Hepatocyte (in vitro differentiated cells): ENCODE measurements at regions not wholly inside any gene's neighbourhood (a gene's known extent, or its start where the extent isn't known, plus 50 kb on each side); places are given as distances from the start of the nearest gene placed in this dataset.
"Not testable (repeated sequence)": the region's sequence is repeated elsewhere in the genome, so short reads cannot be mapped to it uniquely, and the experiment has no call there.

ENCODE experiments used
- DNase-seq: peaks from one replicate; pipeline ENCODE4 v3.0.0-alpha.2; 2016; ENCODE audit warnings: low spot score
- H2AFZ ChIP-seq: fragments of 200-600 bp; sonication (generic); 2 replicates; pipeline ENCODE4 v1.6.0; 2016; ENCODE audit warnings: antibody characterized with exemption, mild to moderate bottlenecking
- H3K27ac ChIP-seq: fragments of 200-600 bp; sonication (generic); 2 replicates; pipeline ENCODE4 v1.5.1; 2016; ENCODE audit warnings: mild to moderate bottlenecking
- H3K27me3 ChIP-seq: fragments of 200-600 bp; sonication (generic); 2 replicates; pipeline ENCODE4 v1.6.1; 2016
- H3K36me3 ChIP-seq: fragments of 200-600 bp; sonication (generic); replicated peaks from 2 replicates; pipeline ENCODE4 v1.5.1; 2016; ENCODE audit warnings: low read depth; ENCODE audit not compliant: insufficient read depth
- H3K4me1 ChIP-seq: fragments of 200-600 bp; sonication (generic); 2 replicates; pipeline ENCODE4 v1.5.1; 2016; ENCODE audit warnings: mild to moderate bottlenecking, moderate library complexity; ENCODE audit not compliant: insufficient read depth
- H3K4me2 ChIP-seq: fragments of 200-600 bp; sonication (generic); 2 replicates; pipeline ENCODE4 v1.6.0; 2016
- H3K4me3 ChIP-seq: fragments of 200-600 bp; sonication (generic); 2 replicates; pipeline ENCODE4 v1.5.1; 2016; ENCODE audit warnings: mild to moderate bottlenecking
- H3K79me2 ChIP-seq: fragments of 200-600 bp; sonication (generic); 2 replicates; pipeline ENCODE4 v1.6.0; 2017; ENCODE audit warnings: mild to moderate bottlenecking
- H3K9me2 ChIP-seq: fragments of 200-600 bp; sonication (generic); replicated peaks from 2 replicates; pipeline ENCODE4 v1.6.0; 2017; ENCODE audit warnings: mild to moderate bottlenecking; ENCODE audit not compliant: insufficient read depth
- H3K9me3 ChIP-seq: fragments of 200-600 bp; sonication (generic); 2 replicates; pipeline ENCODE4 v1.5.1; 2016; ENCODE audit warnings: low read depth, mild to moderate bottlenecking
- H4K20me1 ChIP-seq: fragments of 200-600 bp; sonication (generic); 2 replicates; pipeline ENCODE4 v1.6.0; 2016; ENCODE audit warnings: mild to moderate bottlenecking; ENCODE audit not compliant: insufficient read depth, poor library complexity, severe bottlenecking
- EZH2 ChIP-seq: fragments of 200-600 bp; sonication (generic); IDR thresholded peaks from 2 replicates; pipeline ENCODE4 v1.6.1; 2016; ENCODE audit warnings: antibody characterized with exemption, mild to moderate bottlenecking, borderline replicate concordance
- EZH2phosphoT487 ChIP-seq: fragments of 200-600 bp; sonication (generic); IDR thresholded peaks from one replicate; pipeline ENCODE4 v1.6.1; 2018; ENCODE audit warnings: antibody characterized with exemption, mild to moderate bottlenecking, low read depth, moderate library complexity; ENCODE audit not compliant: unreplicated experiment, severe bottlenecking
- WGBS: methylation state at CpG from one replicate; pipeline ENCODE4 v1.1.6; 2016; ENCODE audit warnings: low lambda C conversion rate; ENCODE audit errors: missing lambda C conversion rate; 5-methylcytosine and 5-hydroxymethylcytosine counted together
- TF ChIP-seq, protein P1 (sequence below): fragments of 200-600 bp; sonication (generic); IDR thresholded peaks from 2 replicates; pipeline ENCODE4 v1.5.1; 2016; ENCODE audit warnings: antibody characterized with exemption, mild to moderate bottlenecking; ENCODE audit not compliant: poor library complexity

GRCh38 chr14:106631879-106632278 is 1105.5 kb downstream of the TMEM121 start:
- TF ChIP-seq EZH2 = no peak
- TF ChIP-seq, protein P1, sequence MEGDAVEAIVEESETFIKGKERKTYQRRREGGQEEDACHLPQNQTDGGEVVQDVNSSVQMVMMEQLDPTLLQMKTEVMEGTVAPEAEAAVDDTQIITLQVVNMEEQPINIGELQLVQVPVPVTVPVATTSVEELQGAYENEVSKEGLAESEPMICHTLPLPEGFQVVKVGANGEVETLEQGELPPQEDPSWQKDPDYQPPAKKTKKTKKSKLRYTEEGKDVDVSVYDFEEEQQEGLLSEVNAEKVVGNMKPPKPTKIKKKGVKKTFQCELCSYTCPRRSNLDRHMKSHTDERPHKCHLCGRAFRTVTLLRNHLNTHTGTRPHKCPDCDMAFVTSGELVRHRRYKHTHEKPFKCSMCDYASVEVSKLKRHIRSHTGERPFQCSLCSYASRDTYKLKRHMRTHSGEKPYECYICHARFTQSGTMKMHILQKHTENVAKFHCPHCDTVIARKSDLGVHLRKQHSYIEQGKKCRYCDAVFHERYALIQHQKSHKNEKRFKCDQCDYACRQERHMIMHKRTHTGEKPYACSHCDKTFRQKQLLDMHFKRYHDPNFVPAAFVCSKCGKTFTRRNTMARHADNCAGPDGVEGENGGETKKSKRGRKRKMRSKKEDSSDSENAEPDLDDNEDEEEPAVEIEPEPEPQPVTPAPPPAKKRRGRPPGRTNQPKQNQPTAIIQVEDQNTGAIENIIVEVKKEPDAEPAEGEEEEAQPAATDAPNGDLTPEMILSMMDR = no peak
- TF ChIP-seq EZH2phosphoT487 = no peak
- WGBS = 64% methylated on average over 6 of the region's 6 CpGs
- no peak overlapping the region for H3K4me2 ChIP-seq
- H3K4me1 ChIP-seq = no peaks in the 10 kb centered on the region
- DNase-seq = no peak
- H3K79me2 ChIP-seq = no peaks in the 10 kb centered on the region
- H3K9me3 ChIP-seq = peaks cover 7% of the 10 kb centered on the region
- H3K9me2 ChIP-seq = no peaks in the 10 kb centered on the region
- H2AFZ ChIP-seq = no peak overlapping the region
- no peaks in the 10 kb centered on the region for H3K36me3 ChIP-seq
- no peaks in the 10 kb centered on the region for H4K20me1 ChIP-seq
- H3K27me3 ChIP-seq = no peaks in the 10 kb centered on the region
- no peak overlapping the region for H3K27ac ChIP-seq
- no peak overlapping the region for H3K4me3 ChIP-seq

DNA sequence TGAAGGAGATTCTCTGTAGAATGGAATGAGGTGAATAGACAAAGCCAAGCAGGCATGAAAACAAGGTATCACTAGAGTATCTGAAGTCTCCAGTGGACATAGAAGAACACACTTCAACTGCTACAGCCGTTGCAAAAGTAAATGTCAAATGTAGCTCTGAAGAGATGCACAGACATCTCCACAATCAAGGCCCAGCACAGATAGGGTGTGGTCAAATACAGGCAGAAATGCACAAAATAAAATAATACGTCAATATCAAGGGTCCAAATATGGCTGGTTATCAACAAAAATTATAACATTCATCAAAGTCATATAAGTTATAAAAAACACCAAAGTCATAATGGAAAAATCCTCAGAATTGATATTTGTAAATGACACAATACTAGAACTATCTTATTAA is 1107.3 kb downstream of the TMEM121 start:
- peaks cover 7% of the 10 kb centered on the region for H3K9me3 ChIP-seq
- H3K36me3 ChIP-seq = no peaks in the 10 kb centered on the region
- H3K9me2 ChIP-seq = no peaks in the 10 kb centered on the region
- no peaks in the 10 kb centered on the region for H3K27me3 ChIP-seq
- no peak overlapping the region for H3K4me3 ChIP-seq
- H3K79me2 ChIP-seq = no peaks in the 10 kb centered on the region
- no peak overlapping the region for H3K27ac ChIP-seq
- no peaks in the 10 kb centered on the region for H4K20me1 ChIP-seq
- no peak overlapping the region for H2AFZ ChIP-seq
- H3K4me1 ChIP-seq = no peaks in the 10 kb centered on the region
- WGBS = 73% methylated on average over 2 of the region's 2 CpGs
- no peak overlapping the region for H3K4me2 ChIP-seq
- no peak for DNase-seq
- TF ChIP-seq, protein P1 = no peak
- no peak for TF ChIP-seq EZH2phosphoT487
- no peak for TF ChIP-seq EZH2

GRCh38 chr14:106635569-106635968 is 1109.2 kb downstream of the TMEM121 start:
- Histone ChIP-seq H3K4me2 (no peak overlapping the region), H3K36me3 (no peaks in the 10 kb centered on the region), H3K4me3 (no peak overlapping the region), H3K27me3 (no peaks in the 10 kb centered on the region), H3K9me2 (no peaks in the 10 kb centered on the region), H2AFZ (no peak overlapping the region), H3K27ac (no peak overlapping the region), H3K79me2 (no peaks in the 10 kb centered on the region), H4K20me1 (no peaks in the 10 kb centered on the region), H3K9me3 (peaks cover 7% of the 10 kb centered on the region), H3K4me1 (no peaks in the 10 kb centered on the region)
- no peak for DNase-seq
- WGBS = 31% methylated on average over 4 of the region's 4 CpGs
- TF ChIP-seq EZH2 = no peak
- TF ChIP-seq EZH2phosphoT487 = no peak
- TF ChIP-seq, protein P1 = no peak

- not testable (repeated sequence) for H3K27ac ChIP-seq, H3K4me1 ChIP-seq, H2AFZ ChIP-seq, H4K20me1 ChIP-seq, H3K4me2 ChIP-seq, H3K27me3 ChIP-seq, H3K79me2 ChIP-seq, H3K9me2 ChIP-seq, DNase-seq, H3K9me3 ChIP-seq, H3K36me3 ChIP-seq, H3K4me3 ChIP-seq
- 78% methylated on average over 23 of the region's 25 CpGs for WGBS
These were observed 1112.5 kb downstream of the TMEM121 start for GRCh38 chr14:106638786-106639452.
